HEK293T (cell line): ENCODE measurements at regions not wholly inside any gene's neighbourhood (a gene's known extent, or its start where the extent isn't known, plus 50 kb on each side); places are given as distances from the start of the nearest gene placed in this dataset.

Experiments
- ARNT ChIP-seq: fragments of 450-650 bp; IDR thresholded peaks from 2 replicates; pipeline ENCODE4 v1.6.1; 2017; ENCODE audit warnings: mild to moderate bottlenecking
- BHLHE40 ChIP-seq: fragments of 450-650 bp; IDR thresholded peaks from 2 replicates; pipeline ENCODE4 v1.6.1; 2016; ENCODE audit warnings: mild to moderate bottlenecking, moderate library complexity, borderline replicate concordance
- CTBP1 ChIP-seq: fragments of 450-650 bp; IDR thresholded peaks from 2 replicates; pipeline ENCODE4 v1.6.1; 2016; ENCODE audit warnings: borderline replicate concordance
- ELF4 ChIP-seq: fragments of 450-650 bp; IDR thresholded peaks from 2 replicates; pipeline ENCODE4 v1.6.1; 2017; ENCODE audit warnings: antibody characterized with exemption
- FOXA1 ChIP-seq: fragments of 450-650 bp; IDR thresholded peaks from 2 replicates; pipeline ENCODE4 v1.6.1; 2016; ENCODE audit warnings: mild to moderate bottlenecking
- FOXM1 ChIP-seq: fragments of 450-650 bp; IDR thresholded peaks from 2 replicates; pipeline ENCODE4 v1.6.1; 2017; ENCODE audit warnings: mild to moderate bottlenecking, borderline replicate concordance
- LEF1 ChIP-seq: fragments of 450-650 bp; IDR thresholded peaks from 2 replicates; pipeline ENCODE4 v1.6.1; 2017; ENCODE audit warnings: mild to moderate bottlenecking, borderline replicate concordance
- NFRKB ChIP-seq: fragments of 450-650 bp; IDR thresholded peaks from 2 replicates; pipeline ENCODE4 v1.6.1; 2016; ENCODE audit warnings: mild to moderate bottlenecking, moderate library complexity
- SP1 ChIP-seq: fragments of 450-650 bp; IDR thresholded peaks from 2 replicates; pipeline ENCODE4 v1.6.1; 2017
- SUZ12 ChIP-seq: fragments of 450-650 bp; IDR thresholded peaks from 2 replicates; pipeline ENCODE4 v1.6.1; 2016; ENCODE audit warnings: mild to moderate bottlenecking

DNA sequence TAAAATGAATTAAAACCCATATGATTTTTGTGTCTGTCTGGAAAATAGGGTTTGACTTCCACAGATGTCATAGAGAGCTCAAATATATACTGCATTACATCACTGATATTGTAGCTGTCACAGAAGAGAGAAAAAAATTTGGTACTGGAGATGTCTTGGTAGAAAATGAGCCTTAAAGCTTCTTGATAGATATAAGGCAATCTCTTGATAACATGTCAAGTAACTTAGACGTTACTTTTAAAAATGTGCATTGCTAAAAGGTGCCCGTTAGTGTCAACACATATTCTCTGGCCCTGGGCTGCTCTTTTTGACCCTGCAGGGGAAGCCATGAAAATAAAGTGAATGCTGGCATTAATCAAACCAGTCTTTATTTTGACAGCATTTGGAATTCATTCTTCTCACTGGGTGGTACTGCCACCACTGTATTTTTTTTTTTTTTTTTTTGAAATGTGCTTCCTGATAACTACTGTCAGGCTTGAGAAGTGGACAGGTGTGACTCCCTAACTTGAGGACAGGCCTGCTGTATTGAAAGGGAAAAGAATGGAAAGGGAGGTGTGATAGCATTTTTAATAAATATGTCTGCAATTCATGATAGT is 53.0 kb upstream of the RAPGEF2 start:
- TF ChIP-seq ARNT (no peak), LEF1 (no peak), FOXA1 (no peak), SP1 (no peak), ELF4 (no peak), NFRKB (no peak), BHLHE40 (no peak), SUZ12 (no peak), FOXM1 (no peak), CTBP1 (no peak)
